PC-3 (cell line): ENCODE measurements at regions not wholly inside any gene's neighbourhood (a gene's known extent, or its start where the extent isn't known, plus 50 kb on each side); places are given as distances from the start of the nearest gene placed in this dataset.

Source experiments
- ATAC-seq: fragments of 200-7000 bp; cut with Tn5 transposase; 2 replicates; pipeline ENCODE4 v1.9.1; 2020; ENCODE audit warnings: mild to moderate bottlenecking, moderate library complexity
- BruUV-seq: library from RNA; stranded (reverse); fragments of 400-500 nt; replicated peaks from 2 replicates; lab custom pipeline; 2021; lab: Mats Ljungman, UMichigan
- CTCF ChIA-PET: fragments of 300-600 bp; sonication (Branson Sonifier 250); formaldehyde crosslinking; loops from one replicate; lab custom pipeline; 2022; ENCODE audit warnings: antibody characterized with exemption; lab: Charles Lee
- POLR2A ChIA-PET: fragments of 300-600 bp; sonication (Branson Sonifier 250); formaldehyde crosslinking; loops from one replicate; lab custom pipeline; 2022; ENCODE audit warnings: antibody characterized with exemption; ENCODE audit not compliant: unreplicated experiment; lab: Charles Lee
- DNase-seq: peaks from one replicate; pipeline ENCODE4 v3.0.0-alpha.2; 2015
- H2AFZ ChIP-seq: fragments of 300-600 bp; sonication (generic); 2 replicates; pipeline ENCODE4 v1.6.0; 2016; ENCODE audit warnings: antibody characterized with exemption, low read length
- H3F3A ChIP-seq: fragments of 300-600 bp; sonication (generic); one replicate; pipeline ENCODE4 v1.6.0; 2017; ENCODE audit warnings: antibody characterized with exemption, low read length, control low read depth, mild to moderate bottlenecking; ENCODE audit not compliant: unreplicated experiment
- H3K27ac ChIP-seq: fragments of 300-600 bp; sonication (generic); 2 replicates; pipeline ENCODE4 v1.5.1; 2016; ENCODE audit warnings: mild to moderate bottlenecking, low read length
- H3K27me3 ChIP-seq: fragments of 300-600 bp; sonication (generic); 2 replicates; pipeline ENCODE4 v1.6.1; 2016; ENCODE audit warnings: low read length, mixed read lengths
- H3K36me3 ChIP-seq: fragments of 300-600 bp; sonication (generic); 2 replicates; pipeline ENCODE4 v1.6.1; 2016; ENCODE audit warnings: low read depth, mixed run types, low read length, mixed read lengths
- H3K4me1 ChIP-seq: fragments of 300-600 bp; sonication (generic); 2 replicates; pipeline ENCODE4 v1.5.1; 2016; ENCODE audit warnings: low read length; ENCODE audit not compliant: insufficient read depth
- H3K4me2 ChIP-seq: fragments of 300-600 bp; sonication (generic); 2 replicates; pipeline ENCODE4 v1.6.0; 2016; ENCODE audit warnings: low read length
- H3K4me3 ChIP-seq: fragments of 300-600 bp; sonication (generic); 2 replicates; pipeline ENCODE4 v1.5.1; 2016; ENCODE audit warnings: mild to moderate bottlenecking, low read length, mixed read lengths
- H3K79me2 ChIP-seq: fragments of 300-600 bp; sonication (generic); 2 replicates; pipeline ENCODE4 v1.6.1; 2017; ENCODE audit warnings: low read length, mixed read lengths
- H3K9ac ChIP-seq: fragments of 300-600 bp; sonication (generic); 2 replicates; pipeline ENCODE4 v1.6.0; 2016; ENCODE audit warnings: mild to moderate bottlenecking, low read length
- H3K9me2 ChIP-seq: fragments of 300-600 bp; sonication (generic); replicated peaks from 2 replicates; pipeline ENCODE4 v1.6.1; 2016; ENCODE audit warnings: mixed run types, low read length, mixed read lengths
- H3K9me3 ChIP-seq: fragments of 300-600 bp; sonication (generic); 2 replicates; pipeline ENCODE4 v1.6.1; 2016; ENCODE audit warnings: low read length, mixed read lengths
- H4K20me1 ChIP-seq: fragments of 300-600 bp; sonication (generic); 2 replicates; pipeline ENCODE4 v1.6.1; 2016; ENCODE audit warnings: low read length, mixed read lengths
- CTCF ChIP-seq: fragments of 300-600 bp; sonication (generic); conservative IDR thresholded peaks from 2 replicates; pipeline ENCODE4 v1.5.1; 2017; ENCODE audit warnings: antibody characterized with exemption, low read depth, mild to moderate bottlenecking, low read length
- EZH2 ChIP-seq: fragments of 300-600 bp; sonication (generic); IDR thresholded peaks from one replicate; pipeline ENCODE4 v1.6.1; 2017; ENCODE audit warnings: antibody characterized with exemption, mild to moderate bottlenecking, low read length; ENCODE audit not compliant: unreplicated experiment
- EZH2phosphoT487 ChIP-seq: fragments of 300-600 bp; sonication (generic); IDR thresholded peaks from 2 replicates; pipeline ENCODE4 v1.6.1; 2018; ENCODE audit warnings: mild to moderate bottlenecking, antibody characterized with exemption, low read length, borderline replicate concordance
- intact Hi-C: fragments of 100-400 bp; cut with micrococcal nuclease; formaldehyde crosslinking; loops from 2 replicates; pipeline ENCODE4 v1.9.0; 2023

- no peaks in the 10 kb centered on the region for H3K36me3 ChIP-seq
- intact Hi-C loops = no loop called here
- no peaks in the 10 kb centered on the region for H3K4me1 ChIP-seq
- ATAC-seq = no peak
- POLR2A ChIA-PET = no interaction called here
- H3K79me2 ChIP-seq = no peaks in the 10 kb centered on the region
- H3K9me3 ChIP-seq = no peaks in the 10 kb centered on the region
- no TSS peak for BruUV-seq
- H3K4me3 ChIP-seq = no peak overlapping the region
- H3K27me3 ChIP-seq = no peaks in the 10 kb centered on the region
- H3K4me2 ChIP-seq = no peak overlapping the region
- no peak overlapping the region for H3K27ac ChIP-seq
- no peak overlapping the region for H2AFZ ChIP-seq
- no peak overlapping the region for H3K9ac ChIP-seq
- no peak for TF ChIP-seq EZH2
- TF ChIP-seq CTCF = no peak
- TF ChIP-seq EZH2phosphoT487 = no peak
- DNase-seq = no peak
- CTCF ChIA-PET = no interaction called here
- H4K20me1 ChIP-seq = no peaks in the 10 kb centered on the region
- no peaks in the 10 kb centered on the region for H3K9me2 ChIP-seq
- H3F3A ChIP-seq = no peaks in the 10 kb centered on the region
Observed at GRCh38 chr1:69401879-69402278, 165.8 kb upstream of the LRRC7 start.

DNA sequence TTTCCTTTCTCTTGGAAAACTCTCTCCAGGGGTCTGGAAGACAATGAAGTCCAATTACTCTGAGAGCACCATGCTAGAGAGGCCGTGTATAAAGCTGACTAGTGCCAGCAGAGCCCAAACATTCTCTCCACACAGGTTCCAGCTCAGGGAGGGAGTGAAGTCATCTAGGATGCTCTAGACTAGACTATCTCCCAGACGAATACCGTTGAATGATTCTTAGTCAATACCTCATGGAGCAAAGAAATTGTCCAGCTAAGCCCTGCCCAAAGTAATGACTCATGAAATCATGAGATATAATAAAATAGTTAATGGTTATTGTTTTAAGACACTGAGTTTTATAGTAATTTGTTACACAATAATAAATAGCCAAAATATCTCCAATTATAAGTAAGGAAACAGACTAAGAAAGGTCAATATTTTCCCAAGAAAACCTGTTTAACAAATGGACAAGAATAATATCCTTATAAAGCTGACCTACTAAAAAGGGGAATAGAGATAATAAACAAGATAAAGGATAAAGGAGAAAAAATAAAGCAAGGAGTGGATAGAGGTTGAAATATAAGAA is 163.9 kb upstream of the LRRC7 start:
- DNase-seq = no peak
- POLR2A ChIA-PET = no interaction called here
- no peaks in the 10 kb centered on the region for H3K9me2 ChIP-seq
- H2AFZ ChIP-seq = no peak overlapping the region
- no peak for ATAC-seq
- no peaks in the 10 kb centered on the region for H3K36me3 ChIP-seq
- no peaks in the 10 kb centered on the region for H3K4me1 ChIP-seq
- H4K20me1 ChIP-seq = no peaks in the 10 kb centered on the region
- no TSS peak for BruUV-seq
- no peak overlapping the region for H3K4me3 ChIP-seq
- H3K9ac ChIP-seq = no peak overlapping the region
- no peak overlapping the region for H3K4me2 ChIP-seq
- H3K27ac ChIP-seq = no peak overlapping the region
- H3K79me2 ChIP-seq = no peaks in the 10 kb centered on the region
- no peak for TF ChIP-seq EZH2phosphoT487
- no peak for TF ChIP-seq EZH2
- TF ChIP-seq CTCF = no peak
- no peaks in the 10 kb centered on the region for H3K27me3 ChIP-seq
- H3F3A ChIP-seq = no peaks in the 10 kb centered on the region
- CTCF ChIA-PET = no interaction called here
- no peaks in the 10 kb centered on the region for H3K9me3 ChIP-seq
- intact Hi-C loops = no loop called here

DNA sequence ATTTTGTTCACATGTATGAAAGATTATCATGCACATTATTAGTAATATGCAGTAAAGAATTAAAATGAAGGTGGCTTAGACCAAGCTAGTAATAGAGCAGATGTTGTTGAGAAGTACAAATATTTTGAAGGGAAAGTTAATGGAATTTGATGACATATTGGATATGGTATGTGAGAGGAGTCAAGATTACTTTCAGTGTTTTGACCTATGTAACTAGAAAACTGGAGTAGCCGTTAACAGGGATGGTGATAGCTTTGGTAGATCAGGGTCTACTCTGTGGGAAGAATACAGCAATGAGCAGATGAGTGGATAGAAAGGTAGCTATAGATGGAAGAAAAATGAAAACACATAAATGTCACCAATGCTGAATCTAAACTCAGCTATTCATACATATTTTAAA is 163.2 kb upstream of the LRRC7 start:
- Histone ChIP-seq H3K4me2 (no peak overlapping the region), H3K4me3 (no peak overlapping the region), H3K9me3 (no peaks in the 10 kb centered on the region), H4K20me1 (no peaks in the 10 kb centered on the region), H2AFZ (no peak overlapping the region), H3K9ac (no peak overlapping the region), H3K27ac (no peak overlapping the region), H3K36me3 (no peaks in the 10 kb centered on the region), H3K79me2 (no peaks in the 10 kb centered on the region), H3K9me2 (no peaks in the 10 kb centered on the region), H3K4me1 (no peaks in the 10 kb centered on the region), H3F3A (no peaks in the 10 kb centered on the region), H3K27me3 (no peaks in the 10 kb centered on the region)
- POLR2A ChIA-PET = no interaction called here
- BruUV-seq = no TSS peak
- DNase-seq = no peak
- TF ChIP-seq EZH2phosphoT487 = no peak
- no peak for TF ChIP-seq EZH2
- TF ChIP-seq CTCF = no peak
- no peak for ATAC-seq
- intact Hi-C loops = no loop called here
- CTCF ChIA-PET = no interaction called here
